ENCODE measurements at regions not wholly inside any gene's neighbourhood (a gene's known extent, or its start where the extent isn't known, plus 50 kb on each side); places are given as distances from the start of the nearest gene placed in this dataset.

DNA sequence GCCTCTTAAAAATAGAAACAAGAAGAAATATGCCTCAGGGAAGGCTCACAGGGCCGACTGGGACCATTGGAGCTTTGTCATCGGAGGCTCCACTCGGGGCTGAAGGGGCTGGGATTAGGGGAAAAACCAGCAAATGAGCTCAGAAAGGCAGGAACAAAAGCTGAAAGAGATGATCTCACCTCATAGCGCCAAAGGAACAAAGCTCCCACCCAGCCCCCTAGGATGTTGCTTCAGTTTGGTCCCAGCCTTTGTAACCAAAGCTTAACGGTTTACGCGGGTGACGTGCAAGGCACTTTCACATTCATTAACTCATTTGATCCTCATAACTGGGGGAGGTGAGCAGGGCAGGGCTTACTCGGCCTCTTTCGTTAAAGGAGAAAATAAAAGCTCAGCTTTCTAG, 168.5 kb upstream of the DYNLRB2 start:
- H3K9me2 ChIP-seq (ENCODE audit: insufficient read depth), result no peaks in the 10 kb centered on the region
- ChIA-PET CTCF (no interaction called here), POLR2A (ENCODE audit: unreplicated experiment) (no interaction called here)
- DNase-seq, result no peak
- no peak overlapping the region for H3K4me3 ChIP-seq
- H4K20me1 ChIP-seq (ENCODE audit: insufficient read depth), result no peaks in the 10 kb centered on the region
- no peaks in the 10 kb centered on the region for H3K79me2 ChIP-seq (ENCODE audit: low read depth)
- H3K4me2 ChIP-seq, result no peak overlapping the region
- no TSS peak for BruUV-seq (replicated peaks)
- no peak overlapping the region for H3K27ac ChIP-seq
- H3K27me3 ChIP-seq (ENCODE audit: insufficient read depth, low read depth), result no peaks in the 10 kb centered on the region; the same call in 1 of the 2 replicates
- no peaks in the 10 kb centered on the region for H3K4me1 ChIP-seq (replicated peaks; ENCODE audit: insufficient read depth)
- H3K9me3 ChIP-seq (ENCODE audit: insufficient read depth, low read depth), result no peaks in the 10 kb centered on the region
- no peaks in the 10 kb centered on the region for H3F3A ChIP-seq (ENCODE audit: insufficient read depth, low read depth)
- no peak overlapping the region for H2AFZ ChIP-seq
- intact Hi-C loops (cut with micrococcal nuclease; ENCODE audit: unreplicated experiment), result no loop called here
- TF ChIP-seq, protein P1, sequence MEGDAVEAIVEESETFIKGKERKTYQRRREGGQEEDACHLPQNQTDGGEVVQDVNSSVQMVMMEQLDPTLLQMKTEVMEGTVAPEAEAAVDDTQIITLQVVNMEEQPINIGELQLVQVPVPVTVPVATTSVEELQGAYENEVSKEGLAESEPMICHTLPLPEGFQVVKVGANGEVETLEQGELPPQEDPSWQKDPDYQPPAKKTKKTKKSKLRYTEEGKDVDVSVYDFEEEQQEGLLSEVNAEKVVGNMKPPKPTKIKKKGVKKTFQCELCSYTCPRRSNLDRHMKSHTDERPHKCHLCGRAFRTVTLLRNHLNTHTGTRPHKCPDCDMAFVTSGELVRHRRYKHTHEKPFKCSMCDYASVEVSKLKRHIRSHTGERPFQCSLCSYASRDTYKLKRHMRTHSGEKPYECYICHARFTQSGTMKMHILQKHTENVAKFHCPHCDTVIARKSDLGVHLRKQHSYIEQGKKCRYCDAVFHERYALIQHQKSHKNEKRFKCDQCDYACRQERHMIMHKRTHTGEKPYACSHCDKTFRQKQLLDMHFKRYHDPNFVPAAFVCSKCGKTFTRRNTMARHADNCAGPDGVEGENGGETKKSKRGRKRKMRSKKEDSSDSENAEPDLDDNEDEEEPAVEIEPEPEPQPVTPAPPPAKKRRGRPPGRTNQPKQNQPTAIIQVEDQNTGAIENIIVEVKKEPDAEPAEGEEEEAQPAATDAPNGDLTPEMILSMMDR (conservative IDR thresholded peaks at IDR 0.05), result no peak
- TF ChIP-seq EZH2 (IDR thresholded peaks at IDR 0.05; ENCODE audit: low read depth), result no peak
- no peaks in the 10 kb centered on the region for H3K36me3 ChIP-seq (ENCODE audit: low read depth)

DNA sequence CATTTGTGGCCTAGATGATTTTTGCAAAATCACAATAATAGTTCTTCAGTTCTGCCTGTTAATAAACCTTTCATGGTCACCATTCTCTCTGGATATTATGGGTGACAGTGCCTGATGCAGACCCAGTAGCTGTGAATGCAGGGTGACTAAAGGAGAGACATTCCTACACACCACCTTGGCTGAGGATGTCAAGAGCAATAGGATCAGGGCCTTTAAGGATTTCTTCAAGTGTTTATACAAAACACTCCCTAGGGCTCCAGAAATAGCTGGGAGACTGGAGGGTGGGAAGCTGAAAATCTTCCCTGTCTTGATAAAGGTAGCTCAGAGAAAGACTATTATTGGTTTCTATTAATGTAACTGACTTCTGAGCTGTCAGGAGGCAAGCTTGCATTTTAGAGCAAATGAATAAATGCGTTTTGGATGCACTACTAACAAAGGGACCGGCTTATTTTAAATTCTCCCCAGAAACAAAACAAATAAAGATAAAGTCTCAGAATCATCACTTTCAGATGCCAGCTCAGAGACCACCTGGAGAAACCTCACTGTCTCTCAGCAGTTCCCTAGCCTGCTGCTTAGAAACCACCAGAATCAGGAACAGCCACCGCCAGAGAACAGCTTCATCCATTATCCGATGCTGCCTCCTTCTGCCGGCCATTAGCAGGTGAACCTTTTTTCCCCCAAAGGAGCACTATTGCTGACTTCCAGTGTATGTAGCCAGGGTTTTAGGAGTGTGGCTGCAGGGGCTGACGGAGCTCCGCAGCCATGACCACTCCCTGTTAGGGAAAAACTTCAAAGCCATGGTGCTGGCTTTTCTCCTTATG, 171.4 kb upstream of the DYNLRB2 start:
- Histone ChIP-seq H3K27ac (no peak overlapping the region), H3K27me3 (ENCODE audit: insufficient read depth, low read depth) (peaks cover 16% of the 10 kb centered on the region; the same call in 1 of the 2 replicates), H4K20me1 (ENCODE audit: insufficient read depth) (no peaks in the 10 kb centered on the region), H3K36me3 (ENCODE audit: low read depth) (no peaks in the 10 kb centered on the region), H3F3A (ENCODE audit: insufficient read depth, low read depth) (no peaks in the 10 kb centered on the region), H3K4me2 (no peak overlapping the region), H3K9me2 (ENCODE audit: insufficient read depth) (no peaks in the 10 kb centered on the region), H3K4me1 (replicated peaks; ENCODE audit: insufficient read depth) (no peaks in the 10 kb centered on the region), H3K9me3 (ENCODE audit: insufficient read depth, low read depth) (no peaks in the 10 kb centered on the region), H2AFZ (no peak overlapping the region), H3K4me3 (no peak overlapping the region), H3K79me2 (ENCODE audit: low read depth) (no peaks in the 10 kb centered on the region)
- intact Hi-C loops (cut with micrococcal nuclease; ENCODE audit: unreplicated experiment), result no loop called here
- no TSS peak for BruUV-seq (replicated peaks)
- POLR2A ChIA-PET (ENCODE audit: unreplicated experiment), result no interaction called here
- TF ChIP-seq, protein P1 (conservative IDR thresholded peaks at IDR 0.05), result peak; percentile 48
- TF ChIP-seq EZH2 (IDR thresholded peaks at IDR 0.05; ENCODE audit: low read depth), result no peak
- DNase-seq, result peak in 1 of 2 experiments; percentile 3
- CTCF ChIA-PET, result no interaction called here

DNA sequence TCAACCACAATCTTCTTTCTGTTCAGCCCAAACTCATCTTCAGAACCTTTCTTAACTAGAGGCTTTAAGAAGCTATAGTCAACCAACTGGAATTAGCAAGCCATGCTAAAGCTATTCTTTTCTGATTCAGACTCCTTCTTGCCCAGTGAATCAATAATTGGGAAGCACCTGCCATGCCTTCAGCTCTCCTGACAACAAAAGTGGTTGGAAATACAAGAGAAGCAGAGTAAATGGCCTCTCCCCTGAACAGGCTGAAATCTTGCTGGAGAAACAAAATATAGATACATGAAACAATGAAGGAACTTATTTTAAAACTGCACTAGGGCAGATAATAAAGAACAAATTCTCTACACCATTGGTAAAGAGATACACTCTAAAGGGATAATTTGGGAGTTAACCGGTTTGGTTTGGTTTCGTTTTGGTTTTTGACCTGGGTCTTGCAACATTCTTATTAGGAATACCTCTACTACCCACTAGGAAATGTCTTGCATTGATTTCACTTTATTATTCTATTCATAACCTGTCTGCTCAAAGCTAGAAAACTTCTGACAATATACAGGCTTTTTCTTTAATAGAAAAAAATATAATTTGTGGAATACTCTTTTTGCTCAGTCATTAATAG, 173.6 kb upstream of the DYNLRB2 start:
- Histone ChIP-seq H3K4me2 (no peak overlapping the region), H3K4me3 (no peak overlapping the region), H3K79me2 (ENCODE audit: low read depth) (no peaks in the 10 kb centered on the region), H3F3A (ENCODE audit: insufficient read depth, low read depth) (no peaks in the 10 kb centered on the region), H2AFZ (no peak overlapping the region), H3K4me1 (replicated peaks; ENCODE audit: insufficient read depth) (no peaks in the 10 kb centered on the region), H3K27me3 (ENCODE audit: insufficient read depth, low read depth) (peaks cover 25% of the 10 kb centered on the region), H4K20me1 (ENCODE audit: insufficient read depth) (no peaks in the 10 kb centered on the region), H3K36me3 (ENCODE audit: low read depth) (no peaks in the 10 kb centered on the region), H3K27ac (no peak overlapping the region), H3K9me2 (ENCODE audit: insufficient read depth) (no peaks in the 10 kb centered on the region), H3K9me3 (ENCODE audit: insufficient read depth, low read depth) (no peaks in the 10 kb centered on the region)
- ChIA-PET POLR2A (ENCODE audit: unreplicated experiment) (interaction anchor here (0.6 kb wide), 1 partner anchor 528 kb away, joined by 3 read pairs; no protein-coding TSS in a partner anchor), CTCF (no interaction called here)
- intact Hi-C loops (cut with micrococcal nuclease; ENCODE audit: unreplicated experiment), result no loop called here
- TF ChIP-seq, protein P1 (conservative IDR thresholded peaks at IDR 0.05), result no peak
- no peak for TF ChIP-seq EZH2 (IDR thresholded peaks at IDR 0.05; ENCODE audit: low read depth)
- no peak for DNase-seq
- BruUV-seq (replicated peaks), result no TSS peak

Measured in PC-9 (cell line).